Colonic mucosa (tissue), 4 donors: ENCODE measurements at regions not wholly inside any gene's neighbourhood (a gene's known extent, or its start where the extent isn't known, plus 50 kb on each side); places are given as distances from the start of the nearest gene placed in this dataset.
"Not testable (repeated sequence)": the region's sequence is repeated elsewhere in the genome, so short reads cannot be mapped to it uniquely, and the experiment has no call there.

Experiments used
- DNase-seq: peaks from one replicate; pipeline ENCODE4 v3.0.0-alpha.2; 2020
- H3K27ac ChIP-seq: fragments of 200-600 bp; one replicate; pipeline ENCODE4 v1.8.0; 2021
- H3K27me3 ChIP-seq: fragments of 200-600 bp; one replicate; pipeline ENCODE4 v1.8.0; 2021
- H3K36me3 ChIP-seq: fragments of 200-600 bp; one replicate; pipeline ENCODE4 v1.8.0; 2021
- H3K4me1 ChIP-seq: fragments of 200-600 bp; one replicate; pipeline ENCODE4 v1.8.0; 2021; ENCODE audit warnings: mild to moderate bottlenecking
- H3K4me3 ChIP-seq: fragments of 200-600 bp; one replicate; pipeline ENCODE4 v1.8.0; 2021
- H3K9ac ChIP-seq, 2 donors: one replicate each; pipeline ENCODE4 v1.7.0; 2013; ENCODE audit warnings: control low read depth in 2 of 2, low read depth in 2 of 2, low read length in 2 of 2
- H3K9me3 ChIP-seq: fragments of 200-600 bp; one replicate; pipeline ENCODE4 v1.8.0; 2021
- CTCF ChIP-seq: fragments of 200-600 bp; IDR thresholded peaks from one replicate; pipeline ENCODE4 v1.8.0; 2022; ENCODE audit warnings: antibody characterized with exemption, mild to moderate bottlenecking
- intact Hi-C: fragments of 100-400 bp; cut with DNase I; formaldehyde crosslinking; loops from one replicate; pipeline ENCODE4 v1.14.1; 2022
- donor health status: healthy.
- donor health status: DM: no; HTN: no; CAD: no.
- donor health status: DM: no; HTN: no; CAD: no.

DNA sequence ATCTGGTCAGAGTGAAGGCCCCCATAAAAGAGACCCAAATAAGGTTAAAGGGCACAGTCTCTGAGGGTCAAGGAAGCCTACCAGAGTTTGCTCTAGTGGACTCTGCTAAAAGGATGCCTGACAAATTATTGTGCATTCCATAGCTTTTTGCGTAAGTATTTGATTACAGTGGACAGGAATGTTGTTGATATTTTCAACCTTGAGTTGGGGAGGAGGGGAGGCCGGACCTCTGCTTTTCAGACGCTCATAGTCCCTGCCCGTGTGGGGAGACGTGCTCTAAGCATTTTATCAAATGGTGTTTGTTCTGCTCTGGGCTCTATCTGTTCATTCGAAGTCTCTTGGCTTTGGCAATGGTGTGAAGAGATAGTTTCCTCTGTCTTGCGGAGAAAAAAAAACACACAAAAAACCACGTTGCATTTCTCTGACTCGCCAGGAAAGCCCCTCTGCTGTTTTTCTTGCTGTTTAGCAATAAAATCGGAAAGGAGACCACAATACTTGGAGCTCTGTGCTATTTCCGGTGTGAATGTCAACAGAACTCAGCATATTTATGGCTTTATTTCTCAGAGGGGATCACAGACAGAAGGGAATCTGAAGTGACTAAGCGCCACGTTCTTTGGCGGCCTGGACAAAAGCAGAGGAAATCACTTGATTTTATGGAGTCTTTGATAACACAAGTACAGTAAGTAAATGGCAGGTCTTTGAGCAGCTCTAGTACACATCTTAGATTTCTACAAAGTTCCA, 159.8 kb downstream of the ZFP64 start:
- peaks cover 4% of the 10 kb centered on the region for H3K4me1 ChIP-seq
- TF ChIP-seq CTCF: no peak
- H3K27me3 ChIP-seq: no peaks in the 10 kb centered on the region
- H3K9ac ChIP-seq: peak overlapping the region in 1 of 2 donors; percentile 38
- intact Hi-C loops: no loop called here
- H3K4me3 ChIP-seq: no peak overlapping the region
- peak; percentile 37 for DNase-seq
- no peaks in the 10 kb centered on the region for H3K36me3 ChIP-seq
- H3K9me3 ChIP-seq: no peaks in the 10 kb centered on the region
- H3K27ac ChIP-seq: peak overlapping the region; percentile 39

GRCh38 chr20:52031206-52031562, 160.4 kb downstream of the ZFP64 start:
- DNase-seq: no peak
- Histone ChIP-seq H3K4me1 (peaks cover 4% of the 10 kb centered on the region), H3K27ac (peak overlapping the region; percentile 39), H3K9me3 (no peaks in the 10 kb centered on the region), H3K4me3 (no peak overlapping the region), H3K27me3 (no peaks in the 10 kb centered on the region), H3K9ac (no peak overlapping the region), H3K36me3 (no peaks in the 10 kb centered on the region)
- TF ChIP-seq CTCF: no peak
- intact Hi-C loops: no loop called here

DNA sequence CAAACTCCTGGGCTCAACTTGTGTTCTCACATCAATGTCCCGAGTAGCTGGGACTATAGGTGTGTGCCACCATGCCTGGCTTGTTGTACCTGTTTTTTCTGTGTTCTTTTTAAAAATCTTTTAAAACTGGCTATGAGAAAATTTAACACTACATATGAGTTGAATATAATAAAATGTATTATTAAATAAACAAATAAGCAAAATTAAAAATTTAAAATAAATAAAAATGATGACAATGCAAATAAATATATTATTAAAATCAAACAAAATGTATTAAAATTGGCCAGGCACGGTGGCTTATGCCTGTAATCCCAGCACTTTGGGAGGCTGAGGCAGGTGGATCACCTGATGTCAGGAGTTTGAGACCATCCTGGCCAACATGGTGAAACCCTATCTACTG, 162.4 kb downstream of the ZFP64 start:
- H3K9me3 ChIP-seq, H3K27me3 ChIP-seq, H3K9ac ChIP-seq, DNase-seq, H3K4me1 ChIP-seq, intact Hi-C loops, H3K36me3 ChIP-seq, H3K4me3 ChIP-seq, H3K27ac ChIP-seq: not testable (repeated sequence)

DNA sequence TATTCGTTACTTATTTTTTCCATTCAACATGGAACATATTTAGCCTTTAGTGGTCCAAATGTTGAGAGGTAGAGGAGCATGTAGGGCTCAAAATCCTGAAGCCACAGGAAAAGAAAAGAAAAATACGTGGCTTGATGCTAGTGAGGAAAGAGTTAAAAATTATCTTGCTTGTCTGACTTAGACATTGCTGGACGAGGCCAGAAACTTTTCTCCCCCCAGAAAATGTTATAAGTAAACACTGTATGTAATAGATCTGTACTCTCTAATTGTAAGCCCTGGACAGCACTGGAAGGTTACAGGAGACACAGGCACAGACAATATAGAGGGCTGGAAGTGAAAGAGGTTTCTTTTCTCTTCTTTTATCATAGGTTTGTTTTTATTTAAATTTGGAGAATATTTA, 165.6 kb downstream of the ZFP64 start:
- H3K9ac ChIP-seq: no peak overlapping the region
- H3K27ac ChIP-seq: no peak overlapping the region
- no peaks in the 10 kb centered on the region for H3K36me3 ChIP-seq
- H3K4me1 ChIP-seq: no peaks in the 10 kb centered on the region
- no peak for DNase-seq
- no peak for TF ChIP-seq CTCF
- H3K27me3 ChIP-seq: no peaks in the 10 kb centered on the region
- intact Hi-C loops: no loop called here
- no peak overlapping the region for H3K4me3 ChIP-seq
- no peaks in the 10 kb centered on the region for H3K9me3 ChIP-seq

GRCh38 chr20:52019313-52019712, 172.3 kb downstream of the ZFP64 start:
- no peak for DNase-seq
- Histone ChIP-seq H3K36me3 (no peaks in the 10 kb centered on the region), H3K4me3 (no peak overlapping the region), H3K27ac (no peak overlapping the region), H3K9me3 (no peaks in the 10 kb centered on the region), H3K9ac (no peak overlapping the region), H3K27me3 (no peaks in the 10 kb centered on the region), H3K4me1 (no peaks in the 10 kb centered on the region)
- intact Hi-C loops: no loop called here
- no peak for TF ChIP-seq CTCF

DNA sequence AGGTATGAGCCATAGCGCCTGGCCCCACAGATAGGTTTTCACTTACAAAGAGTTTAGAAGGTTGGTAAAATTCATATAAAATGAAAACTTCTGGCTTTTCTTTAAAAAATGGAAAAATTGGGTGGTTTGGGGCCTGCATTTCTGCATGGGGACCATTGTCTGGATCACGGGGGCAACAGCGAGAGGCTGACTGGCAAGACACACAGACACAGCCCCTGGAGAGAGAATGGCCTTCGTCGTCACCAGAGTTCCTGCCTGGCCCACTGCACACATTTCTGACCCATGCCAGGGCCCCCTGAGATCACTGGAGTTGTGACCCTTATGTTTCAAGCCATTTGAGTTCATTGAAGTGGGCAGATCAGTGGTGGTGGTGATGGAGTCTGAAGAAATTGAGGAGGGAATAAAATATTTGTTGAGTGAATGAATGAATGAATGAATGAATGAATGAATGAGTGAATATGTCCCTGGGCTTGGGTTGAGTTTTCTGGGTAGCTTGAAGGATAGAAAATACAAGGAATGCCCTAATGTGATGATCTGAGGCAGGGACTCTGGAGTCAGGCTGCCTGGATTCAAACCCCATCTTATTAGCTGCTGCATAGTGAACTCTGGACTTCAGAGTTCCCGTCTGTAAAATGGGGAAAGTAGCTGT, 173.8 kb downstream of the ZFP64 start:
- DNase-seq: no peak
- Histone ChIP-seq H3K9ac (no peak overlapping the region), H3K27me3 (no peaks in the 10 kb centered on the region), H3K36me3 (no peaks in the 10 kb centered on the region), H3K4me3 (no peak overlapping the region), H3K9me3 (no peaks in the 10 kb centered on the region), H3K4me1 (no peaks in the 10 kb centered on the region), H3K27ac (no peak overlapping the region)
- no peak for TF ChIP-seq CTCF
- intact Hi-C loops: no loop called here
